ENCODE measurements at regions not wholly inside any gene's neighbourhood (a gene's known extent, or its start where the extent isn't known, plus 50 kb on each side); places are given as distances from the start of the nearest gene placed in this dataset.

GRCh38 chr2:230640540-230641011 is 72.1 kb upstream of the CAB39 start:
- no peak for DNase-seq (ENCODE audit: low read depth in 2 of 2)

- DNase-seq (ENCODE audit: low read depth in 2 of 2) = no peak
Measured at GRCh38 chr2:230642966-230643365, 69.7 kb upstream of the CAB39 start.

GRCh38 chr2:230643576-230644291 is 68.9 kb upstream of the CAB39 start:
- DNase-seq (ENCODE audit: low read depth in 2 of 2) = peak in 1 of 2 donors; percentile 39

- no peak for DNase-seq (ENCODE audit: low read depth in 2 of 2)
Measured at GRCh38 chr2:230644356-230644935, 68.2 kb upstream of the CAB39 start.

- no peak for DNase-seq (ENCODE audit: low read depth in 2 of 2)
Measured at GRCh38 chr2:230648356-230648755, 64.3 kb upstream of the CAB39 start.

- no peak for DNase-seq (ENCODE audit: low read depth in 2 of 2)
Measured at GRCh38 chr2:230650585-230651137, 62.0 kb upstream of the CAB39 start.

- no peak for DNase-seq (ENCODE audit: low read depth in 2 of 2)
Measured at GRCh38 chr2:230654057-230654456, 58.6 kb upstream of the CAB39 start.

- no peak for DNase-seq (ENCODE audit: low read depth in 2 of 2)
Measured at GRCh38 chr2:230657462-230657861, 55.2 kb upstream of the CAB39 start.

- DNase-seq (ENCODE audit: low read depth in 2 of 2) = no peak
Measured at GRCh38 chr2:230657906-230658305, 54.7 kb upstream of the CAB39 start.

GRCh38 chr2:230658577-230658876 is 54.1 kb upstream of the CAB39 start:
- DNase-seq (ENCODE audit: low read depth in 2 of 2) = no peak

GRCh38 chr2:230658877-230659652 is 53.6 kb upstream of the CAB39 start:
- no peak for DNase-seq (ENCODE audit: low read depth in 2 of 2)

GRCh38 chr2:230660294-230661060 is 52.2 kb upstream of the CAB39 start:
- peak; percentile 13 to 20 for DNase-seq (ENCODE audit: low read depth in 2 of 2)

GRCh38 chr2:230661072-230661957 is 51.3 kb upstream of the CAB39 start:
- no peak for DNase-seq (ENCODE audit: low read depth in 2 of 2)

Data from lung microvascular endothelial cell (primary cell).